CD14-positive monocyte (primary cell): ENCODE measurements at regions not wholly inside any gene's neighbourhood (a gene's known extent, or its start where the extent isn't known, plus 50 kb on each side); places are given as distances from the start of the nearest gene placed in this dataset.

Source experiments
- DNase-seq, 3 donors: peaks; one replicate each; pipeline ENCODE4 v3.0.0-alpha.2; 2011 to 2022
- H2AFZ ChIP-seq: 2 replicates; pipeline ENCODE4 v1.6.0; 2012; ENCODE audit warnings: mild to moderate bottlenecking, low read depth, low read length, inconsistent platforms; ENCODE audit not compliant: insufficient read depth, poor library complexity, severe bottlenecking
- H3K27ac ChIP-seq, 2 donors: 1 replicate in 1 of 2; 2 replicates in 1 of 2; pipeline ENCODE4 v1.5.1; 2012 to 2013; ENCODE audit warnings: low read length in 2 of 2, control low read depth in 1 of 2, inconsistent platforms in 1 of 2, low read depth in 1 of 2, mild to moderate bottlenecking in 1 of 2
- H3K27me3 ChIP-seq, 2 donors: one replicate each; pipeline versions ENCODE4 v1.6.0 to v1.6.1; 2011 to 2013; ENCODE audit warnings: low read length in 2 of 2; ENCODE audit not compliant: control insufficient read depth in 2 of 2, insufficient read depth in 2 of 2
- H3K36me3 ChIP-seq, 2 donors: replicated peaks in 1 of 2; 1 replicate in 1 of 2; 2 replicates in 1 of 2; pipeline versions ENCODE4 v1.5.1 to v1.6.1; 2012 to 2013; ENCODE audit warnings: low read length in 2 of 2, control low read depth in 1 of 2, inconsistent platforms in 1 of 2, mild to moderate bottlenecking in 1 of 2; ENCODE audit not compliant: insufficient read depth in 2 of 2, control insufficient read depth in 1 of 2
- H3K4me1 ChIP-seq, 2 donors: 1 replicate in 1 of 2; 2 replicates in 1 of 2; pipeline versions ENCODE4 v1.5.1 to v1.6.1; 2012 to 2013; ENCODE audit warnings: low read length in 2 of 2, control low read depth in 1 of 2, inconsistent platforms in 1 of 2, mild to moderate bottlenecking in 1 of 2, moderate library complexity in 1 of 2; ENCODE audit not compliant: insufficient read depth in 2 of 2, control insufficient read depth in 1 of 2
- H3K4me2 ChIP-seq: replicated peaks from 2 replicates; pipeline ENCODE3; 2012; ENCODE audit warnings: low read length, moderate library complexity, mild to moderate bottlenecking; ENCODE audit not compliant: poor library complexity, severe bottlenecking; ENCODE audit errors: extremely low read depth
- H3K4me3 ChIP-seq, 3 experiments: fragments of 200-600 bp in 1 of 3; sonication (generic) in 1 of 3; replicated peaks in 1 of 3; 1 replicate in 2 of 3; 2 replicates in 1 of 3; pipeline ENCODE4 v1.5.1; 2011 to 2013; ENCODE audit warnings: low read length in 3 of 3, mild to moderate bottlenecking in 3 of 3, control low read depth in 2 of 3, low read depth in 2 of 3, inconsistent platforms in 1 of 3, moderate library complexity in 1 of 3
- H3K79me2 ChIP-seq: 2 replicates; pipeline ENCODE4 v1.6.0; 2012; ENCODE audit warnings: mild to moderate bottlenecking, control low read depth, inconsistent platforms, low read length, moderate library complexity; ENCODE audit not compliant: insufficient read depth
- H3K9ac ChIP-seq: 2 replicates; pipeline ENCODE4 v1.6.0; 2017; ENCODE audit warnings: low read length, mild to moderate bottlenecking; ENCODE audit not compliant: insufficient read depth, poor library complexity, severe bottlenecking
- H3K9me3 ChIP-seq, 2 donors: replicated peaks in 1 of 2; 1 replicate in 1 of 2; 2 replicates in 1 of 2; pipeline versions ENCODE4 v1.5.1 to v1.6.1; 2012 to 2013; ENCODE audit warnings: low read length in 2 of 2, control low read depth in 1 of 2; ENCODE audit not compliant: control insufficient read depth in 1 of 2, insufficient read depth in 1 of 2
- H4K20me1 ChIP-seq: 2 replicates; pipeline ENCODE4 v1.6.0; 2012; ENCODE audit warnings: mild to moderate bottlenecking, low read length, control low read depth, moderate library complexity; ENCODE audit not compliant: insufficient read depth
- H3K27ac Mint-ChIP-seq, 7 donors: one replicate each; pipeline ENCODE4 v1.8.0; 2020; ENCODE audit warnings: mild to moderate bottlenecking in 7 of 7, mixed read lengths in 7 of 7, moderate library complexity in 6 of 7, inconsistent platforms in 2 of 7
- H3K27me3 Mint-ChIP-seq, 3 donors: one replicate each; pipeline ENCODE4 v1.8.0; 2021 to 2022; ENCODE audit warnings: low read depth in 3 of 3, mild to moderate bottlenecking in 3 of 3, mixed read lengths in 3 of 3, moderate library complexity in 3 of 3, inconsistent platforms in 1 of 3
- H3K36me3 Mint-ChIP-seq, 2 donors: one replicate each; pipeline ENCODE4 v1.8.0; 2020; ENCODE audit warnings: mixed read lengths in 2 of 2, inconsistent platforms in 1 of 2, mild to moderate bottlenecking in 1 of 2
- H3K4me1 Mint-ChIP-seq: one replicate; pipeline ENCODE4 v1.8.0; 2020; ENCODE audit warnings: mild to moderate bottlenecking, mixed read lengths
- H3K4me3 Mint-ChIP-seq, 2 donors: one replicate each; pipeline ENCODE4 v1.8.0; 2020; ENCODE audit warnings: mild to moderate bottlenecking in 2 of 2, mixed read lengths in 2 of 2, moderate library complexity in 1 of 2
- H3K9me3 Mint-ChIP-seq, 7 donors: one replicate each; pipeline ENCODE4 v1.8.0; 2020 to 2022; ENCODE audit warnings: mixed read lengths in 7 of 7, mild to moderate bottlenecking in 6 of 7, moderate library complexity in 6 of 7, inconsistent platforms in 2 of 7
- WGBS: methylation state at CpG from one replicate; pipeline ENCODE4 v1.1.5; 2013; ENCODE audit warnings: missing lambda C conversion rate; ENCODE audit not compliant: insufficient coverage; 5-methylcytosine and 5-hydroxymethylcytosine counted together
- intact Hi-C, 2 donors: fragments of 100-400 bp; cut with micrococcal nuclease; formaldehyde crosslinking; loops; one replicate each; pipeline versions ENCODE4 v1.15.0 to v1.15.1; 2023
- TF ChIP-seq, protein P1 (sequence below): fragments of 200-600 bp; IDR thresholded peaks from one replicate; pipeline ENCODE4 v1.8.0; 2022; ENCODE audit warnings: antibody characterized with exemption, mild to moderate bottlenecking

DNA sequence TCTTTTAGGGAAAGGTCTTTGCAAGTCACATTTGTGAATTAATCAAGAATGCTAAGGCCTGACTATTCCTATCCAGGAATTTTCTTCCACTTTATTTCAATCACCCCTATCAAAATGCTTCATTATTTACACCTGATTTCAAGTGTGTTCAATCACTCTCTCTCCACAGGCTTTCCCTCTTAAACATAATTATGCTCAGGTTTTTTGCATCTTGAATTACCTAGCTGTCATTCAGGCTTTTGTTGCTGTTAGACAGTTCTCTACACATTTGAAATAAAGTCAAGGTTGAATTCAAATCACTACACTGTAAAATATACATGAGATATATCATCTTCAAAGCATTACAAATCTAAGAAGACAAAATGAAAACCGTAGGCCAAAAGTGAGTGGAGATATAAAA is 941.3 kb upstream of the SLITRK1 start:
- H3K9me3 ChIP-seq = peaks cover 0 to 9% of the 10 kb centered on the region in 2 donors

DNA sequence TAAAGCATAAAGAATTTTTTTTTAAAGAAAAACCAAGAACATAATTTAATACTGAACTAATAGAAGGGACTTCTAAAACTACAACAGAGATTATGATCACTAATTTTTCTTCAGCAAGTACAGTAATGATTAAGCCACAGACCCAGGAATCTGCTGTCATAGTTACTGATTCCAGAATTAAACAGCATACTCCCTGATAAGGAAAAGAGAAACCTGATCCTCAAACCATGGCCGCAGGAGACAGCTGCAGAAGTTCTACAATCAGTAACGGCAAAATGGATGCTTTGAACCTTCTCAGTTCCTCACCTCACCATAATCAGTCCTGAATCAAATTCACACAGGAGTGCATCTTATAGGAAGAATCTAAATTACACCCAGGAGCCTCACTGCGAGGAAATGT is 939.0 kb upstream of the SLITRK1 start:
- no peaks in the 10 kb centered on the region for H3K4me1 Mint-ChIP-seq
- H3K36me3 Mint-ChIP-seq = no peaks in the 10 kb centered on the region
- H3K27me3 Mint-ChIP-seq = no peaks in the 10 kb centered on the region
- Histone ChIP-seq H3K27ac (no peak overlapping the region), H3K27me3 (no peaks in the 10 kb centered on the region), H3K36me3 (no peaks in the 10 kb centered on the region), H3K79me2 (no peaks in the 10 kb centered on the region), H3K9ac (no peak overlapping the region), H3K4me3 (no peak overlapping the region), H3K4me1 (no peaks in the 10 kb centered on the region), H2AFZ (no peak overlapping the region), H4K20me1 (no peaks in the 10 kb centered on the region), H3K4me2 (no peak overlapping the region), H3K9me3 (peaks cover 0 to 9% of the 10 kb centered on the region in 2 donors)
- peaks cover 0 to 7% (median 3%) of the 10 kb centered on the region in 7 donors for H3K9me3 Mint-ChIP-seq
- TF ChIP-seq, protein P1, sequence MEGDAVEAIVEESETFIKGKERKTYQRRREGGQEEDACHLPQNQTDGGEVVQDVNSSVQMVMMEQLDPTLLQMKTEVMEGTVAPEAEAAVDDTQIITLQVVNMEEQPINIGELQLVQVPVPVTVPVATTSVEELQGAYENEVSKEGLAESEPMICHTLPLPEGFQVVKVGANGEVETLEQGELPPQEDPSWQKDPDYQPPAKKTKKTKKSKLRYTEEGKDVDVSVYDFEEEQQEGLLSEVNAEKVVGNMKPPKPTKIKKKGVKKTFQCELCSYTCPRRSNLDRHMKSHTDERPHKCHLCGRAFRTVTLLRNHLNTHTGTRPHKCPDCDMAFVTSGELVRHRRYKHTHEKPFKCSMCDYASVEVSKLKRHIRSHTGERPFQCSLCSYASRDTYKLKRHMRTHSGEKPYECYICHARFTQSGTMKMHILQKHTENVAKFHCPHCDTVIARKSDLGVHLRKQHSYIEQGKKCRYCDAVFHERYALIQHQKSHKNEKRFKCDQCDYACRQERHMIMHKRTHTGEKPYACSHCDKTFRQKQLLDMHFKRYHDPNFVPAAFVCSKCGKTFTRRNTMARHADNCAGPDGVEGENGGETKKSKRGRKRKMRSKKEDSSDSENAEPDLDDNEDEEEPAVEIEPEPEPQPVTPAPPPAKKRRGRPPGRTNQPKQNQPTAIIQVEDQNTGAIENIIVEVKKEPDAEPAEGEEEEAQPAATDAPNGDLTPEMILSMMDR = no peak
- no peak overlapping the region for H3K27ac Mint-ChIP-seq
- intact Hi-C loops = no loop called here
- no peak for DNase-seq
- H3K4me3 Mint-ChIP-seq = no peak overlapping the region
- no CpG with 5 or more reads among the region's 3 CpGs for WGBS

More for the DNA sequence above, 941.3 kb upstream of the SLITRK1 start:
- H3K4me1 ChIP-seq = no peaks in the 10 kb centered on the region
- no peaks in the 10 kb centered on the region for H4K20me1 ChIP-seq
- no peaks in the 10 kb centered on the region for H3K4me1 Mint-ChIP-seq
- no peaks in the 10 kb centered on the region for H3K27me3 ChIP-seq
- H3K9me3 Mint-ChIP-seq = peaks cover 0 to 7% (median 3%) of the 10 kb centered on the region in 7 donors
- H3K36me3 ChIP-seq = no peaks in the 10 kb centered on the region
- H3K4me3 ChIP-seq = no peak overlapping the region
- no peak overlapping the region for H2AFZ ChIP-seq
- no peak for DNase-seq
- no peak overlapping the region for H3K4me2 ChIP-seq
- no peak overlapping the region for H3K9ac ChIP-seq
- no peak overlapping the region for H3K27ac Mint-ChIP-seq
- no peaks in the 10 kb centered on the region for H3K36me3 Mint-ChIP-seq
- intact Hi-C loops = no loop called here
- H3K27me3 Mint-ChIP-seq = no peaks in the 10 kb centered on the region
- no peak overlapping the region for H3K4me3 Mint-ChIP-seq
- no peaks in the 10 kb centered on the region for H3K79me2 ChIP-seq
- TF ChIP-seq, protein P1 = no peak
- no peak overlapping the region for H3K27ac ChIP-seq
- no CpG with 5 or more reads among the region's 1 CpG for WGBS
